Liver (tissue), 8 donors: ENCODE measurements at regions not wholly inside any gene's neighbourhood (a gene's known extent, or its start where the extent isn't known, plus 50 kb on each side); places are given as distances from the start of the nearest gene placed in this dataset.

Experiments
- DNase-seq: peaks from one replicate; pipeline ENCODE4 v3.0.0-alpha.2; 2017; ENCODE audit warnings: low spot score
- H3K27ac ChIP-seq, 2 donors: one replicate each; pipeline ENCODE4 v1.7.0; 2013; ENCODE audit warnings: inconsistent platforms in 2 of 2, low read length in 2 of 2, control low read depth in 1 of 2, low read depth in 1 of 2, mild to moderate bottlenecking in 1 of 2
- H3K27me3 ChIP-seq, 4 donors: one replicate each; pipeline versions ENCODE4 v1.6.1 to v1.7.0; 2013; ENCODE audit warnings: low read length in 3 of 4, inconsistent platforms in 1 of 4, mild to moderate bottlenecking in 1 of 4, moderate library complexity in 1 of 4; ENCODE audit not compliant: control insufficient read depth in 4 of 4, insufficient read depth in 4 of 4
- H3K36me3 ChIP-seq, 4 donors: one replicate each; pipeline versions ENCODE4 v1.6.1 to v1.7.0; 2013; ENCODE audit warnings: low read length in 3 of 4, mild to moderate bottlenecking in 3 of 4, low read depth in 1 of 4, moderate library complexity in 1 of 4; ENCODE audit not compliant: control insufficient read depth in 4 of 4, insufficient read depth in 3 of 4
- H3K4me1 ChIP-seq, 4 donors: one replicate each; pipeline versions ENCODE4 v1.6.1 to v1.7.0; 2013; ENCODE audit warnings: low read length in 3 of 4, mild to moderate bottlenecking in 3 of 4, moderate library complexity in 1 of 4; ENCODE audit not compliant: control insufficient read depth in 4 of 4, insufficient read depth in 4 of 4
- H3K4me3 ChIP-seq, 3 donors: one replicate each; pipeline versions ENCODE4 v1.6.1 to v1.7.0; 2013; ENCODE audit warnings: low read length in 3 of 3, control low read depth in 1 of 3, low read depth in 1 of 3, mild to moderate bottlenecking in 1 of 3
- H3K9ac ChIP-seq, 2 donors: one replicate each; pipeline ENCODE4 v1.7.0; 2013; ENCODE audit warnings: low read length in 2 of 2, mild to moderate bottlenecking in 2 of 2, moderate library complexity in 2 of 2, control low read depth in 1 of 2, low read depth in 1 of 2
- H3K9me3 ChIP-seq, 4 donors: one replicate each; pipeline versions ENCODE4 v1.6.1 to v1.7.0; 2013; ENCODE audit warnings: low read length in 3 of 4; ENCODE audit not compliant: control insufficient read depth in 4 of 4
- ATF3 ChIP-seq: IDR thresholded peaks from 2 replicates; pipeline ENCODE4 v1.6.1; 2016; ENCODE audit warnings: antibody characterized with exemption
- CTCF ChIP-seq: fragments of 150-350 bp; IDR thresholded peaks from 2 replicates; pipeline ENCODE4 v1.5.1; 2017; ENCODE audit warnings: improper control_type of control experiment, low read depth, low read length; ENCODE audit not compliant: missing input control
- EGR1 ChIP-seq, 2 donors: IDR thresholded peaks; 2 replicates each; pipeline ENCODE4 v1.6.1; 2016 to 2018; ENCODE audit warnings: antibody characterized with exemption in 2 of 2, low read depth in 2 of 2
- FOXA1 ChIP-seq: IDR thresholded peaks from 2 replicates; pipeline ENCODE4 v1.6.1; 2016; ENCODE audit warnings: antibody characterized with exemption
- FOXA2 ChIP-seq: IDR thresholded peaks from 2 replicates; pipeline ENCODE4 v1.6.1; 2016; ENCODE audit warnings: antibody characterized with exemption
- GABPA ChIP-seq, 2 donors: IDR thresholded peaks in 1 of 2; conservative IDR thresholded peaks in 1 of 2; 2 replicates each; pipeline ENCODE4 v1.6.1; 2016; ENCODE audit warnings: antibody characterized with exemption in 2 of 2, mild to moderate bottlenecking in 1 of 2, moderate library complexity in 1 of 2
- HNF4A ChIP-seq, 2 donors: conservative IDR thresholded peaks; 2 replicates each; pipeline ENCODE4 v1.6.1; 2016; ENCODE audit warnings: antibody characterized with exemption in 2 of 2, mild to moderate bottlenecking in 2 of 2
- HNF4G ChIP-seq: IDR thresholded peaks from 2 replicates; pipeline ENCODE4 v1.6.1; 2016; ENCODE audit warnings: antibody characterized with exemption
- JUND ChIP-seq, 2 donors: IDR thresholded peaks; 2 replicates each; pipeline ENCODE4 v1.6.1; 2016; ENCODE audit warnings: antibody characterized with exemption in 2 of 2
- MAX ChIP-seq: IDR thresholded peaks from 2 replicates; pipeline ENCODE4 v1.6.1; 2016; ENCODE audit warnings: antibody characterized with exemption
- NR2F2 ChIP-seq: IDR thresholded peaks from 2 replicates; pipeline ENCODE4 v1.6.1; 2016; ENCODE audit warnings: antibody characterized with exemption
- RAD21 ChIP-seq, 2 donors: IDR thresholded peaks; 2 replicates each; pipeline ENCODE4 v1.6.1; 2016; ENCODE audit warnings: antibody characterized with exemption in 2 of 2, mild to moderate bottlenecking in 2 of 2
- REST ChIP-seq: IDR thresholded peaks from 2 replicates; pipeline ENCODE4 v1.6.1; 2016; ENCODE audit warnings: antibody characterized with exemption, mild to moderate bottlenecking
- RXRA ChIP-seq, 2 donors: IDR thresholded peaks; 2 replicates each; pipeline ENCODE4 v1.6.1; 2017 to 2018; ENCODE audit warnings: antibody characterized with exemption in 2 of 2, mild to moderate bottlenecking in 1 of 2
- SP1 ChIP-seq: IDR thresholded peaks from 2 replicates; pipeline ENCODE4 v1.6.1; 2018; ENCODE audit warnings: antibody characterized with exemption, mild to moderate bottlenecking
- TAF1 ChIP-seq: conservative IDR thresholded peaks from 2 replicates; pipeline ENCODE4 v1.6.1; 2016; ENCODE audit warnings: antibody characterized with exemption, mild to moderate bottlenecking
- YY1 ChIP-seq: IDR thresholded peaks from 2 replicates; pipeline ENCODE4 v1.6.1; 2016; ENCODE audit warnings: antibody characterized with exemption, mild to moderate bottlenecking
- ZBTB33 ChIP-seq: IDR thresholded peaks from 2 replicates; pipeline ENCODE4 v1.6.1; 2016; ENCODE audit warnings: antibody characterized with exemption
- WGBS: extraction: QIAGEN DNeasy Blood & Tissue Kit; methylation state at CpG from one replicate; pipeline ENCODE4 v1.1.7; 2013; 5-methylcytosine and 5-hydroxymethylcytosine counted together
- donor health status: healthy.
- donor health status: healthy.
- donor health status: healthy.
- donor health status: healthy.
- donor health status: healthy.

- no peaks in the 10 kb centered on the region for H3K27me3 ChIP-seq
- H3K36me3 ChIP-seq: no peaks in the 10 kb centered on the region
- peaks cover 0 to 7% (median 6%) of the 10 kb centered on the region in 4 donors for H3K4me1 ChIP-seq
- WGBS: 73% methylated on average over 1 of the region's 1 CpG
- no peak overlapping the region for H3K27ac ChIP-seq
- no peaks in the 10 kb centered on the region for H3K9me3 ChIP-seq
- H3K4me3 ChIP-seq: no peak overlapping the region
- no peak overlapping the region for H3K9ac ChIP-seq
- TF ChIP-seq CTCF (no peak), FOXA1 (no peak), TAF1 (no peak), RXRA (IDR thresholded peaks at IDR 0.05) (no peak), HNF4A (conservative IDR thresholded peaks at IDR 0.05) (no peak), EGR1 (IDR thresholded peaks at IDR 0.05; ENCODE audit: low read depth in 2 of 2) (no peak), HNF4G (no peak), SP1 (no peak)
- DNase-seq: no peak
Measured at GRCh38 chr3:3745693-3746092, 53.5 kb upstream of the LRRN1 start.

- Histone ChIP-seq H3K4me3 (no peak overlapping the region), H3K27me3 (no peaks in the 10 kb centered on the region), H3K9me3 (no peaks in the 10 kb centered on the region), H3K27ac (no peak overlapping the region), H3K36me3 (no peaks in the 10 kb centered on the region), H3K9ac (no peak overlapping the region), H3K4me1 (peaks cover 0 to 7% (median 6%) of the 10 kb centered on the region in 4 donors)
- no peak for DNase-seq
- WGBS: 89% methylated on average over 6 of the region's 6 CpGs
- TF ChIP-seq EGR1 (IDR thresholded peaks at IDR 0.05; ENCODE audit: low read depth in 2 of 2): no peak
- no peak for TF ChIP-seq ATF3
- TF ChIP-seq TAF1: no peak
- no peak for TF ChIP-seq FOXA2
- TF ChIP-seq GABPA (IDR thresholded peaks at IDR 0.05 in 1 of 2, conservative IDR thresholded peaks at IDR 0.05 in 1 of 2): no peak
- no peak for TF ChIP-seq JUND (IDR thresholded peaks at IDR 0.05)
- TF ChIP-seq MAX: no peak
- TF ChIP-seq NR2F2: no peak
- no peak for TF ChIP-seq CTCF
- TF ChIP-seq REST: no peak
- no peak for TF ChIP-seq YY1
- TF ChIP-seq HNF4A (conservative IDR thresholded peaks at IDR 0.05): no peak
- no peak for TF ChIP-seq FOXA1
- TF ChIP-seq ZBTB33: no peak
- no peak for TF ChIP-seq RAD21 (IDR thresholded peaks at IDR 0.05)
- no peak for TF ChIP-seq SP1
- no peak for TF ChIP-seq RXRA (IDR thresholded peaks at IDR 0.05)
- TF ChIP-seq HNF4G: no peak
Measured at GRCh38 chr3:3744826-3745225, 54.4 kb upstream of the LRRN1 start.
